Ovary (tissue), 7 donors: ENCODE measurements at regions not wholly inside any gene's neighbourhood (a gene's known extent, or its start where the extent isn't known, plus 50 kb on each side); places are given as distances from the start of the nearest gene placed in this dataset.

Experiments used
- DNase-seq, 5 donors: peaks; one replicate each; pipeline ENCODE4 v3.0.0-alpha.2; 2019 to 2020
- H3K27ac ChIP-seq, 2 donors: fragments of 200-600 bp; one replicate each; pipeline versions ENCODE4 v1.5.1 to v1.8.0; 2019 to 2022
- H3K27me3 ChIP-seq: fragments of 200-600 bp; one replicate; pipeline ENCODE4 v1.8.0; 2022
- H3K36me3 ChIP-seq: fragments of 200-600 bp; sonication (generic); one replicate; pipeline ENCODE4 v1.5.1; 2019
- H3K4me1 ChIP-seq: one replicate; pipeline ENCODE4 v1.8.1; 2013; ENCODE audit warnings: mild to moderate bottlenecking, moderate library complexity; ENCODE audit not compliant: insufficient read depth
- H3K4me3 ChIP-seq: fragments of 200-600 bp; sonication (generic); one replicate; pipeline ENCODE4 v1.5.1; 2017
- H3K9me3 ChIP-seq, 2 donors: fragments of 200-600 bp in 1 of 2; sonication (generic) in 1 of 2; one replicate each; pipeline versions ENCODE4 v1.5.1 to v1.8.1; 2013 to 2019; ENCODE audit warnings: mild to moderate bottlenecking in 1 of 2, moderate library complexity in 1 of 2
- CTCF ChIP-seq, 3 donors: fragments of 450-650 bp in 2 of 3; fragments of 200-600 bp in 1 of 3; IDR thresholded peaks; one replicate each; pipeline versions ENCODE4 v1.5.1 to v1.8.0; 2016 to 2022; ENCODE audit warnings: antibody characterized with exemption in 3 of 3, mild to moderate bottlenecking in 1 of 3
- EP300 ChIP-seq: sonication (generic); formaldehyde crosslinking; IDR thresholded peaks from one replicate; pipeline ENCODE4 v1.6.1; 2017; ENCODE audit warnings: antibody characterized with exemption
- POLR2A ChIP-seq: fragments of 450-650 bp; IDR thresholded peaks from one replicate; pipeline ENCODE4 v1.6.1; 2017; ENCODE audit warnings: antibody characterized with exemption, mild to moderate bottlenecking, moderate library complexity
- WGBS, 3 donors: extraction: QIAGEN DNeasy Blood & Tissue Kit in 1 of 3; methylation state at CpG; one replicate each; pipeline versions ENCODE4 v1.1.5 to v1.1.7; 2013 to 2017; 5-methylcytosine and 5-hydroxymethylcytosine counted together
- intact Hi-C, 4 donors: fragments of 100-400 bp; cut with DNase I; formaldehyde crosslinking; loops; one replicate each; pipeline versions ENCODE4 v1.11.0 to v1.15.1; 2022 to 2023
- donor health status: DM: no; HTN: no; CAD: no; lungs with moderate emphysema.
- donor health status: DM: no; HTN: no; CAD: no.
- donor health status: Bipolar disorder and iron deficiency.
- donor health status: DM: no; HTN: no; CAD: no.
- donor health status: DM: yes; HTN: yes; CAD: no.

DNA sequence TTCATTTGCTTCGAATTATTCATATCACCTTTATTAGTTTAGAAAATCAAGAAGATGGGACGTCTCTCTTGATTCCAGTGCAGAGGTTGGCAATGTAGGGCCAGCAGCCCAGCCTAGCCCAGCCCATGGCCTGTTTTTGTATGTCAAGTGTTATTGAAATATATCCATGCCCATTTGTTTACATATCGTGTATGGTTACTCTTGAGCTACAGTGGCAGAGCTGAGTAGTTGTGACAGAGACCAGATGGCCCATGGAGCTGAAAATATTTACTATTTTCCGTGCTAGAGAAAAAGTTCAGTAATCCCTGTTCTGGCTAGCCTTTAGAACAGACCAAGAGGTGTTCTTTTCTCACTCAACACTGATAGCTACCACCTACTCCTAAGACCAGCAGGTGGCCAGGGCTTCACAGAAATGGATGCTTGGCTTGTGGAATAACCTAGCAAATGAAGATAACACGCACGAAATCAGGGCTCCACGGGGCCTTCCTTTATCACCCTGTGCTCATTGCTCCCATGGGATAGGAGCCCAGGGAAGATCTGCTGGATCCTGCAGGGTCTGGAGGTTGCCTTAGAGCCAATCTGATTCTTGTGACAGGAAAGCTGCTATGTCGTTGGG, 123.2 kb upstream of the ANKFN1 start:
- Histone ChIP-seq H3K27ac (no peak overlapping the region), H3K9me3 (no peaks in the 10 kb centered on the region), H3K36me3 (no peaks in the 10 kb centered on the region), H3K4me1 (no peaks in the 10 kb centered on the region), H3K27me3 (no peaks in the 10 kb centered on the region), H3K4me3 (no peak overlapping the region)
- TF ChIP-seq EP300 (no peak), POLR2A (no peak), CTCF (IDR thresholded peaks at IDR 0.05) (no peak)
- DNase-seq = no peak
- WGBS, 3 donors = 43 to 56% (median 45%) methylated on average over 8 of the region's 8 CpGs
- intact Hi-C loops = no loop called here

DNA sequence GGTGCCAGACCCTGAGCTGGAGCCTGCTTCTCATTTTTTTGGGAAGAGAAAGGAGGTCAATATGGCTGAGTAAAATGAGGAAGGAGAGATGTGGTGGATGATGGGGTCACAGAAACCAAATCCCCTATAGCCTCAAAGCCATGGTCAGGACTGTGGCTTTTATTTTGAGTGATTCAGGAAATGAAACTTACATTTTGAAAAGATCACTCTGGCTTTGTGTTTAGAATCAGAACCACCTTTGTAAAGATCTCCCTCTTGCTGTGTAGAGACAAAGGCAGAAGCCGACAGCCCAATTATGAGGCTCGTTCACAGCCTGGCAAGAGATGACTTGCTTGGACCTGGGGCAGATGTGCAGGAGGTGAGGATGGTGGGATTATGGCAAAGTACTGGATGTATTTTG, 121.6 kb upstream of the ANKFN1 start:
- 80 to 87% (median 82%) methylated on average over 2 of the region's 2 CpGs for WGBS, 3 donors
- Histone ChIP-seq H3K4me3 (no peak overlapping the region), H3K27ac (no peak overlapping the region), H3K9me3 (no peaks in the 10 kb centered on the region), H3K36me3 (no peaks in the 10 kb centered on the region), H3K27me3 (no peaks in the 10 kb centered on the region), H3K4me1 (no peaks in the 10 kb centered on the region)
- intact Hi-C loops = no loop called here
- DNase-seq = no peak
- TF ChIP-seq CTCF (IDR thresholded peaks at IDR 0.05) = no peak
- TF ChIP-seq POLR2A = no peak
- TF ChIP-seq EP300 = no peak

DNA sequence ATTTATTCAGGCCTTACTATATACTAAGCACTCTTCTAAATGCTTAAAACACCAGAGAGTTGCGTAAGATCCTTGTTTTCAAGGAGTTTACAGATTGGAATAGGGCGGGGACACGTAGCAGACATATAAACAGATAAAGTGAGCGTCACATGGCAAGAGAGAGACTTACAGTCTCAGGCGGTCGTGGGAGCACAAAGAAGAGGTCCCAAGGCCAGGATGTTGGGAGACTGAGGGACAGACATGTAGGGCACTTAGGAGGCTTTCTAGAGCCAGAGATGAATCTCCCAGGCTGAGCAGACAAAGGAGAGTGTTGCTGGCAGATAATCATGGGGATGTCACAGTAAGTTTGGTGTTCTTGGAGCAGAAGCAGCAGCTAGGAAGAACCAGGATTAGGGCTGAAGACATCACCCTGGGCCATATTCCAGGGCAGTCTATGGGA, 119.1 kb upstream of the ANKFN1 start:
- H3K36me3 ChIP-seq = no peaks in the 10 kb centered on the region
- intact Hi-C loops = no loop called here
- TF ChIP-seq POLR2A (no peak), EP300 (no peak), CTCF (IDR thresholded peaks at IDR 0.05) (no peak)
- WGBS, 3 donors = 59 to 63% (median 63%) methylated on average over 6 of the region's 6 CpGs
- no peaks in the 10 kb centered on the region for H3K9me3 ChIP-seq
- DNase-seq = no peak
- H3K27me3 ChIP-seq = no peaks in the 10 kb centered on the region
- H3K4me1 ChIP-seq = no peaks in the 10 kb centered on the region
- H3K4me3 ChIP-seq = no peak overlapping the region
- no peak overlapping the region for H3K27ac ChIP-seq

DNA sequence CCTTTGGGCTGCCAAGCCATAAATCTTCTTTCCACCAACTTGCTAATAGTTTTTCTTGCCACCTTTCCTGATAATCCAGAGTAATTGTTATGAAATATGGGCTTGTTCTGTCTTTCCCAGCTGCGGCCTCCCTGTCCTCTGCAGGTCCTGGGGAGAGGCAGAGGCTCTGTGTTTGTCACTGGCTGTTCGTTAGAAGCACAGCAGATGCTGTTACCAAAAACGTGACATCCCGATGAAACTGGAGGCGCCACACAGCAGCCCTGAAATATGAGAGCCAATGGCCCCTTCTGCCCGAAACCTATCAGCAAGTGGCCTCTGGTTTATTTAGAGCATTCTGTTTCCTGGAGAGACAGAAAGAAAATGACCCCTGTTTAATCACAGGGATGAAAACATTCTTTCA, 115.1 kb upstream of the ANKFN1 start:
- Histone ChIP-seq H3K9me3 (no peaks in the 10 kb centered on the region), H3K27me3 (no peaks in the 10 kb centered on the region), H3K27ac (no peak overlapping the region), H3K36me3 (no peaks in the 10 kb centered on the region), H3K4me3 (no peak overlapping the region), H3K4me1 (no peaks in the 10 kb centered on the region)
- WGBS, 3 donors = 3 to 21% (median 7%) methylated on average over 6 of the region's 6 CpGs
- DNase-seq = no peak
- TF ChIP-seq POLR2A (no peak), CTCF (IDR thresholded peaks at IDR 0.05) (no peak), EP300 (no peak)
- intact Hi-C loops = no loop called here
